Retinal pigment epithelial cell (primary cell): ENCODE measurements at regions not wholly inside any gene's neighbourhood (a gene's known extent, or its start where the extent isn't known, plus 50 kb on each side); places are given as distances from the start of the nearest gene placed in this dataset.

Experiments
- DNase-seq: peaks from one replicate; pipeline ENCODE4 v3.0.0-alpha.2; 2010; ENCODE audit warnings: low read depth
- H3K4me3 ChIP-seq: 2 replicates; pipeline ENCODE4 v1.5.1; 2011; ENCODE audit warnings: mild to moderate bottlenecking, low read length, control low read depth, moderate library complexity
- TF ChIP-seq, protein P1 (sequence below): conservative IDR thresholded peaks from 2 replicates; pipeline ENCODE4 v1.5.1; 2011; ENCODE audit warnings: low read depth, low read length, control low read depth, inconsistent platforms

DNA sequence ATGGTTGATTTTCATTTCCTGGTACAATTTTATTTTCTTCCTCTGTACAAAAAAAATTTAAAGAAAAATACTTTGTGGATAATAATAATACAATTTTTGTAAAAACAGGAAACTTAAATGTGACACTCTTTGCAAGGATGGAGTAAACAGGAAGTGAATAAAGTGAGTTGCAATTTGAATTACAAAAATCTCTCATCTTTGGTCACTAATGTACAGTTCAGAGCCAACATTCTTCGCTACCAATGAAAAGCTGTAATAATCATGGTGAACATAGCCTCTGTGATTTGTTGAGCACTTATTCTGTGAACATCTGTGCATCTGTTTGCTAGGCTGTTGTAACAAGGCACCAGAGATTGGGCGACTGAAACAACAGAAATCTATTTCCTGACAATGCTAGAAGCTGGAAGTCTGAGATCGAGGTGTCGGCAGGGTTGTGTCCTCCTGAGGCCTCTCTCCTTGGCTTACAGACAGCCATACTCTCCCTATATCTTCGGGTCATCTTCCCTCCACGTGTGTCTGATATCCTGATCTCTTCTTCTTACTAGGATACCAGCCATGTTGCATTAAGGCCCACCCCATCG lies 295.3 kb upstream of the KLF6 start:
- DNase-seq, result no peak
- no peak overlapping the region for H3K4me3 ChIP-seq
- TF ChIP-seq, protein P1, sequence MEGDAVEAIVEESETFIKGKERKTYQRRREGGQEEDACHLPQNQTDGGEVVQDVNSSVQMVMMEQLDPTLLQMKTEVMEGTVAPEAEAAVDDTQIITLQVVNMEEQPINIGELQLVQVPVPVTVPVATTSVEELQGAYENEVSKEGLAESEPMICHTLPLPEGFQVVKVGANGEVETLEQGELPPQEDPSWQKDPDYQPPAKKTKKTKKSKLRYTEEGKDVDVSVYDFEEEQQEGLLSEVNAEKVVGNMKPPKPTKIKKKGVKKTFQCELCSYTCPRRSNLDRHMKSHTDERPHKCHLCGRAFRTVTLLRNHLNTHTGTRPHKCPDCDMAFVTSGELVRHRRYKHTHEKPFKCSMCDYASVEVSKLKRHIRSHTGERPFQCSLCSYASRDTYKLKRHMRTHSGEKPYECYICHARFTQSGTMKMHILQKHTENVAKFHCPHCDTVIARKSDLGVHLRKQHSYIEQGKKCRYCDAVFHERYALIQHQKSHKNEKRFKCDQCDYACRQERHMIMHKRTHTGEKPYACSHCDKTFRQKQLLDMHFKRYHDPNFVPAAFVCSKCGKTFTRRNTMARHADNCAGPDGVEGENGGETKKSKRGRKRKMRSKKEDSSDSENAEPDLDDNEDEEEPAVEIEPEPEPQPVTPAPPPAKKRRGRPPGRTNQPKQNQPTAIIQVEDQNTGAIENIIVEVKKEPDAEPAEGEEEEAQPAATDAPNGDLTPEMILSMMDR, result no peak

DNA sequence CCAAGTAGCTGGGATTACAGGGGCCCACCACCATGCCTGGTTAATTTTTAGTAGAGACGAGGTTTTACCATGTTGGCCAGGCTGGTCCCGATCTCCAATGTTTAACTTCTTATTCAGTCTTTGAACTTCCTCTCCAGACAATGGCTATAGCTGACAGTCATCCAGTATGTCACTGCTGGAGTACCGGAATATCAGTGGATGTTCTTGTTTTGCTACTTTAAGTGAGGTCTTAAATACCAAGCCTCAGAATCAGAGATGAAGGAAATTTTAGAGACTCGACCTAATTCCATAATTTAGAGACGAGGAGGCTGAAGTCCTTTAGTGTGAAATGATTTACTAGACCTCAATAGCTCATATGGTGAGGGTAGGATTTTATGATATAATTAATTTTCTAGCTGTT lies 294.8 kb upstream of the KLF6 start:
- TF ChIP-seq, protein P1, result no peak
- H3K4me3 ChIP-seq, result no peak overlapping the region
- DNase-seq, result no peak

DNA sequence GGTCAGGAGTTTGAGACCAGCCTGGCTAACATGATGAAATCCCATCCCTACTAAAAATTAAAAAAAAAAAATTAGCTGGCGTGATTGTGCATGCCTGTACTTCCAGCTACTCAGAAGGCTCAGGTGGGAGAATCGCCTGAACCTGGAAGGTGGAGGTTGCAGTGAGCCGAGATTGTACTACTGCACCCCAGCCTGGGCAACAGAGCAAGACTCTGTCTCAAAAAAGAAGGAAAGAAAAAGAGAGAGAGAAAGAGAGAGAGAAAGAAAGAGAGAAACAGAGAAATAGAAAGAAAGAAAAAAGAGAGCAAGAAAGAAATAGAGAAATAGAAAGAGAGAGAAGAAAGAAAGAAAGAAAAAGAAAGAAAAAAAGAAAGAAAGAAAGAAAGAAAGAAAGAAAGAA lies 292.8 kb upstream of the KLF6 start:
- no peak for DNase-seq

DNA sequence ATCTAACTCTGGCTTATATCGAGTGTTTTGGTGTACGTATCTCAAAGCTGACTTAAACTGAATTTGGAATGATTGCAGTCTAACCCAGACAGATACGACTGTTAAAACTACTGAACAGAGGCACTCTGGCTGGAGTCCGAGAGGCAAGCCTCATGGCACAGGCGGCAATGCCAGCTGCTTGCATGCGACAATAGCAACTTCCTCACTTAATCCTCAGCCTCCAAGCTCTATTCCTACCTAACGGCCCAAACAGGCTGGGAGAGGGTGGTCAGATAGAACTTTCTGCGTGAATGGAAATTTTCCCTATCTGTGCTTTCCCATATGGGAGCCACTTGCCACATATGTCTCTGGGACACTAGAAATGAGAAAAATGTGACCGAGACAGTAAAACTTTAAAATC lies 292.0 kb upstream of the KLF6 start:
- TF ChIP-seq, protein P1, result no peak
- H3K4me3 ChIP-seq, result no peak overlapping the region
- DNase-seq, result no peak

More for the DNA sequence above, 292.8 kb upstream of the KLF6 start:
- TF ChIP-seq, protein P1, result no peak
- H3K4me3 ChIP-seq, result no peak overlapping the region

DNA sequence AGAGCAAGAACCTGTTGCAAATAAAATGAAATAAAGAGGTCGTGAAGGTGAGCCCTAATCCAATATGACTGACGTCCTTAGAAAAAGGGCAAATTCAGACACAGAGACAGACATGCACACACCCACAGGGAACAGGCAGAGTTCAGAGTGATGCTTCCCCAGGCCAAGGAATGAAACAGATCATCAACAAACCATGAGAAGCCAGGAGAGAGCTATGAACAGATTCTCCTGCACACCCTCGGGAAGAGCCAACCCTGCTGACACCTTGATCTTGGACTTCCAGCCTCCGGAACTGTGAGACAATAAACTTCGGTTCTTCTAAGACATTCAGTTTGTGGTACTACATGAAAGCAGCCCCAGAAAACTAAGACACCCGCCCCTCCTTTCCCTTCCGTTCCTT lies 290.4 kb upstream of the KLF6 start:
- TF ChIP-seq, protein P1, result no peak
- H3K4me3 ChIP-seq, result no peak overlapping the region
- no peak for DNase-seq

DNA sequence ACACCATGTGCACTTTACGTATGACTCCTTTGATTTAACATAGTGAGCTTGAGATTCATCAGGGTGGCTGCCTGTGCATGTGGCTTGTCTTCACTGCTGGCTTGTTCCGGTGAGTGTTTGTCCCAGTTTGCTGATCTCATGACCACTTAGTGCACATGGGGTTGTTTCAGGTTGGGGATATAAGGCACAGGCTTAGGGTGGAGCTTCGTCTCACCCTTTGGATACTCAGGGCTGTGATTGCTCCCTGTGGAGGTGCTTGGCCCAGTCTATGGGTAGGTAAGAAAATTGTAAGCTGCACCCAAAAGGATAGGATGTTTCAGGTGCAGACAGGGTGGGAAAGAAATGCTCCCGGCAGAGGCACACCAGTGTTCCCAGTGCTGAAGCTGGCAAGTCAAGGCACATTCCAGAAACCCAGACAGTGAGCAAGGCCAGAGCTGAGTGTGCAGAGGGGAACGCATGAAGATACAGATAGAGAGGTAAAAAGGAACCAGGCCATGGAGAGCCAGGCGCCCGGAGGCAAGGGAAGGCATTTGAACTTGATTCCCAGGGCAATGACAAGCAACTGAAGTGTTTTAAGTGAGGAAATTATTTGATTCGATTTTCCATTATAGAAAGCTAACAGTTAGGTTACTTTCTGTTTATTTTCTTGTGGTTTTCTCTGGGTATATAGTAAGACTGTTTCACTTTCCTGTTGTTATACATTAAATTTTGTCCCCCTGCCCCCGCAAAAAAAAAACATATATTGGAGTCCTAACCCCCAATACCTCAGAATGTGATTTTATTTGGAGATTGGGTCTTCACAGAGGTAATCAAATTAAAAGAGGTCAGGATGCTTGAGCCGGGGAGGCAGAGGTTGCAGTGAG lies 289.8 kb upstream of the KLF6 start:
- no peak for DNase-seq
- TF ChIP-seq, protein P1, result no peak
- H3K4me3 ChIP-seq, result no peak overlapping the region

DNA sequence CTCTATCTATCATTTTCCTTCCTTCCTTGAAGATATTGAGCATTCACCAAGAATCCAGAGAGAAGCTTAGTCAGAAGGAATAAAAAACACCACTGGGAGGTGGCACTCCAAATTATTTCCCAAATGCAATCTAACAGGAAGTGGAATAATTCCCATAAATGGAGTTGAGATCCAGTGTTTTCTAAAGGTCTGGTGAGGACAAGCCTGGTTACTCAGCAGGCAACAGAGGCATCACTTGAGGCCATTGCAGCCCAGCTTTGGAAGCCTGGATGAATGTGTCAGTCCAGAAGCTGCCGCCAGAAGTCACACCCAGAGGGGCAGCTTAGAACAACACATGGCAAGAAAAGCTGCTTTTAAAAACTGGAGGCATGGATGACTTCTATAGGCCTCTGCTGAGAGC lies 288.9 kb upstream of the KLF6 start:
- DNase-seq, result no peak
- TF ChIP-seq, protein P1, result no peak
- no peak overlapping the region for H3K4me3 ChIP-seq
